ENCODE measurements at regions not wholly inside any gene's neighbourhood (a gene's known extent, or its start where the extent isn't known, plus 50 kb on each side); places are given as distances from the start of the nearest gene placed in this dataset.

DNA sequence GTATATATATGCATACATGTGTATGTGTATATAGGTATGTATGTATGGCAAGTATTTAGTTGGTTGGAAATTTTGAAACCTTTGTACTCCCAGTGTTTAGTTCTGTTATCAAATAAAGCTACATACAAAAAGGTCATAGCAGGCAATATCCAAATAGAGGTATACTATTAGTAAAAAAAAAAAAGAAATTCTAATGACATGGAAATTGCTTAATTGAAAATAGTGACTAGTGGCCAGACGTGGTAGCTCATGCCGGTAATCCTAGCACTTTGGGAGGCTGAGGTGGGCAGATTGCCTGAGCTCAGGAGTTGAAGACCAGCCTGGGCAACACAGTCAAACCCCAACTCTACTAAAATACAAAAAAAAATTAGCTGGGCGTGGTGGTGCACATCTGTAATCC, 351.6 kb upstream of the NR5A2 start:
- no peak for DNase-seq

DNA sequence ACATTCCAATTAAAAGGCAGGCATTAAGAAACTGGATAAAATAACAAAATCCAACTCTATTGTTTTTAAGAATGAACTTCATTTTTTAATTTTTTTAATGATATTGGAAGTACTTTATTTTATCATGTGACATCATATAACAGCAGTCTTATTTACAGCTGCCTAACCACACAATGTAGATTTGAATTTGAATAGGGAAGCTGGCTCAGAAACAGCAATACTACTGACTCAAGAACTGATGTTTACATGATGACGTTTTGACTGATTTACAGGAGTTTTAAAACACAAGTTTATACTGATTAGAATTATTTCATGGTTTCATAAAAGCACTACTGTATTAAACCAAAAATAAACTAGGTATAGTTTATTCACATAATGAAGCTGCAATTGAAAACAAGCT, 348.7 kb upstream of the NR5A2 start:
- DNase-seq = no peak

DNA sequence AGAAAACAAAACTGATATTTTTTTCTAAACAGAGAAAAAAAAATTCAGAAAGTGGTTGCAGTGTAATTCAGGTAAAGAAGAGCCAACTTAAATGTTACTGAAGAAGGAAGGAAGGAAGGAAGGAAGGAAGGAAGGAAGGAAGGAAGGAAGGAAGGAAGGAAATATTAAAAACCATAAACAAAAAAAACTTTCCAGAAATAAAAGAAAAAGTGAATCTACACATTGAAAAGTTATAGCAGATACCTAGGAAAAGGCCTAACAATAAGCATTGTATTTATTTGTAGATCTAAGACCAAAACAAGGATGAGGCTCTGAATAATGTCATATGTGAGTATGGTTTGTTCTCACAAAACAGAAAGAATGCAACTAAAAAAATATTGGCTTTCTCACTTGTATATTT, 345.4 kb upstream of the NR5A2 start:
- no peak for DNase-seq

DNA sequence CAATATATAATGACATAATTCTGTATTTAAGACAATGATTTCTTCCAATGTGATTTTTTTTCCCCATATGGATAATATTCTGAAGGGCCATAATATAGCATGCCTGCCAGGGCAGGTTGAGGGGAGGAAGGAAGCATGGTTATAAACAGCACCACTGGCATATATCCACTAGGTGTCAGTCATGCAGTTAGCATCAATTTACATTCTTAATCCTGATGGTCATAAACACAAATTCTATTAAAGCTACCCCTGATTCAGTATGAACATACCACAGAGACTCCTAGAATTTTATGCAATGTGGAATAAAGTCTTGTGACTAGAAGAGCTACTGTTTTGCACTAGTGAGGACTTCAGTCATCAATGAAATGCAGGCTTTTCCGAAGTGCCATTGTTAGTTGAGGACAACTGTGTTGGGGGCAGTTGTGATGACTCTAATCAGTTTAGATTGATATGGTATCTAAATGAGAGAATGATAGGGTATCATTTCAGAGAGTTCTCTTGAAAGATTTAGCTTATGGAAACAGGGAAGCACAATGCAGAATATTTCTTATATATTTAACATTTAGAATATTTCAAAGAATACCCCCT, 342.7 kb upstream of the NR5A2 start:
- DNase-seq = peak; percentile 64

DNA sequence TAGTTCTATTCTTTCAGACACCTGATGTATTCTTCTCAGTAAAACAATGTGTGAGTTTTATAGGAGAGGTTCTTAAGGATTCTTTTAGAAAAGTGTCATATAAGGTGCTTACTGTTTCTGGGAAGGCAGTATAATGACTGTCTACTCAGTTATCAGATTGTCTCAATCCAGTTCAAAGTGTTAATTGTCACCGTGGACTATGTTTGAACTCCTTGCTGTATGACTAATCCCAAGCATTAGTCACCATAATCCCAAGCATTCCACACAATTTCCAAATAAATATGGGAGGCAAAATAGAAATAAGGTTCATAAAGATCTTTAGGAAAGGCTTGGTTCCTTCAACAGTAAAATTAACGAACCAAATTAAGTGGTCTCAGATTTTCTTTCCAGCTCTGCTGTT, 342.1 kb upstream of the NR5A2 start:
- DNase-seq = no peak

DNA sequence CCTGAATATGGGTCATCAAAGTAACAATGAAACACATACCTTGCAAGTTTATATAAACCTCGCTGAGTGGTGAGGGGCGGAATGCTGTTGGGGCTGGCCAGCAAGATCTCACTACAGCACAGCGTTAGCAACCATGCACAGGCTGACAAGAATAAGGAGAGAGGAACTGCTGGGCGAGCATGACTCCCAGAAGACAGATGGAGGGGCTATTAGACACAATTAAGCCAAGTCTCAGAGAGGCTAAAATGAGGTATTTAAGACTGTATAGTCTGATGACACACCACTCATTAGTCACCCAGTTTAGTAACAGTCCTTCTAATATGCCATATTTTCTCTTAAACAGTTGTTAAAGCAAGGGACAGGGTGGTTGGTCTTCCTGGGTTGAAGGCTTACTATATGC, 340.2 kb upstream of the NR5A2 start:
- no peak for DNase-seq

DNA sequence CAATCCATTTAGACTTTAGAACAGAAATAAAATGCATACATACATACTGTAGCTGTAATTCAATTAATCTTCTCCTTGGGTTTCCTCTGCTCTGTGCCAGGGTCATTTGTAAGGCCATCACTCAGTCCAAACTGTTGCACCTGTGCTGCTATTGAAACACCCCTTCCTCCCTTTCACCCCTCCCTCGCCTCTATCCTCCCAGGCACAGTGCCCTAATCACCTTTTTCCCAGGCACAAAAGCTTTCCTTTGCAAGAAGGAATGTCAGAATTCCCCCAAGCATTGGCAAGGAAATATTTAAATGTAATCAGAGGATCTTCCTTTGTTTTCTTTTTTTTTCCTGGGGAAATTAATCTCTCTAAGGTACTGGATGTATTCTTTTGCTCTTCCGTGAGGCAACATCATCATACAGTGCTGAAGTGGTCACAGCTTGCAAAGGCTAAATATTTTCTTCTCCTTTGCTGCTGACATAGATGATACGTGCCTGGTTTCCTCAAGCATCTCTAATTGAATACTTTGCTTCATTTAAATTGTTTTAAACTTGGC, 339.3 kb upstream of the NR5A2 start:
- no peak for DNase-seq

DNA sequence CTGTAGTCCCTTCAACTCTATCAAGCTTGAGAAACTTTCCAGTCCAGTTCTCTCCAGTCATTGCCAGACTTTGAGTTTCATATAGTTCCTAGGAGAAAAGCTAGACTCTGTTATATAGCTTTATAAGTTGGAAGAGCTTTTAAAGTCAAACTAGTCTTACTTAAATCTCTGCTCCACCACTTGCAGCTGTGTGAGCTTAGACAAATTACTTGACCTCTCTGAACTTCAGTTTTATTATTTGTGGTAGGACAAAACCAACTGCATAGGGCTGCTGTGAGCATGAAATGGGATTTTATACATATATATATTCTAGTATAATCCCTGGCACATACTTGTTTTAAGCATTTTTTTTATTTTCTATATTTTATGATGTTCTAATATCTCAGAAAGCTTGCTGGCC, 338.7 kb upstream of the NR5A2 start:
- no peak for DNase-seq

DNA sequence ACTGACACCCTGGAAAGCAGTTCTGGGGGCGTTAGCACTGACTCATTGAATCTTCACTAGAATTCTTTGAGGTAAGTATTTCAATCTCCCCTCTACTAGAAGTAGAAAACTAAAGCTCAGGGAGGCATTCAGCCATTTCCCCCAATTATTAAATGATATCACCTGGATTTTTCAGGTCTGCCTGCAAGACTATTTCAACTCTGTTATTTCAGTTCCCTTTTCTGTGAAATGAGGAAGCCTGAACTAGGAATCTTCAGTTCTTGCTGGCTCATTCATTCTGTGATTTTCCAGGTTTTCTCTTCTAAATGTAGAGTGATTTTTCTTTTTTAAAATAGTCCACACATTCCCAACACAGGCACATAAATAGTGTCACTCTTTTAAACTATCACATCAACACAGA, 337.0 kb upstream of the NR5A2 start:
- DNase-seq = no peak

DNA sequence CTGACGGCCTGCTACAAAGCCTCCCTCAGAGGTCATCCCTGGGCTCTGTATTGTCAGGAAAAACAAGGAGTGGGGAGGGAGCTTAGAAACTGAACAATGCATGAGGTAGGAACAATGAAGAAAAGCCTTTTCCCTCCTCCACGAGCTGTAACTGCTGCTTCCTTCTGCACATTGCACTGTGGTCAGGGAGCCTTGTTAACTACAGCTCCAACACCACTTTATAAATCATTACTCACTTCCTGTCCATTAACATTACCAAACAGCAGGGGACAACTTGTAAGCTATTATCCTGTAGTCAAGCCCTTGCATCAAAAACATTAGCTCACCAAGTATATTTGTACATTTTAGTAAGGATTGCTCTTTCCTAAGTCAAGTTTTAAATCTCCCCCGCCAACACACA, 336.0 kb upstream of the NR5A2 start:
- DNase-seq = peak; percentile 46

DNA sequence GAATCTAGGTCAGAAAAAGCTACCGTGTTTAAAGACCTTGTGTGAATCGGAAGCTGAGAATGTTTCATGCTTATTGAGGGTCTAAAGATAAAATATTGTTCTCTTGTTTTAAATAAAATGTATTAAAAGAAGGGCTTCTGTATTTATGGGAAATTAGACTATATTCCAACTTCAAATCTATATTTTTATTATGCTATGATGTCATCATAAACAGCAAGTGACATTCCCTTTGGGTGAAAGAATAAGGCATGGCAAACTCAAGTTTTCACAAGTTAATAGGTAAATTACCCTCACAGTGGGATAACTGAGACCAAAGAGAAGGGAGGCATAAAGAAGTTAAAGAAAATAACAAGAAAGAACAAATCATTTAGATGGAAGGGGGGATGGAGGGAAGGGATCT, 333.8 kb upstream of the NR5A2 start:
- DNase-seq = no peak

DNA sequence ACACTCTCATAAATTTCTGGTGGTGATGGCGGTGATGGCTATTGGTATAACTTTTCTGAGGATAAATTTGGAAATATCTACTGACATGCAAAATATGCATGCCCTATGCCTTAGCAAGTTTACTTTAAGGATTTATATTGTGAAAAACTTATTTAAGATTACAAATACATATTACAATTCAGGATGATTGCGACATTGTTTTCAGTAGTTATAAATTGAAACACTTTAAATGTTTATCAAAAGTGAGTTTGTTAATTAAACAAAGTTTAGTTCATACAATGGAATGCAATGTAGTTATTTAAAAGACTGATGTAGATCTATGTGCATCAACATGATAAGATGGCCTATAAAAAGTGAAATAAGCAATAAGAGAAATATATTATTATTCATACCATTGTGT, 331.3 kb upstream of the NR5A2 start:
- DNase-seq = no peak

DNA sequence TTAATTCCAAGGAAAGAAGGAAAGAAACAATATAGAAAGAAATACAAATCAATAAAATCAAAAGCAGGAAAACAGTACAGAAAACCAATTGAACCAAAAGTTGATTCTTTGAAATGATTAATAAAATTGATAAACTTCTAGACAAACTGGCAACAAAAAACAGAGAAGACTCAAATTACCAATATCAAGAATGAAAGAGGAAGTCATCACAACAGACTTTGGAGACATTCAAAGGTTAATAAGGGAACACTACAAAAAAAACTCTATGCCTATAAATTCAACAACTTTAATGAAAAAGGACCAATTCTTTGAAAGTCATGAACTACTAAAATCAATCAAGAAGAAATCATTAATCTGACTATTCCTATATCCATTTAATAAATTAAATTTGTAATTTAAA, 329.3 kb upstream of the NR5A2 start:
- no peak for DNase-seq

DNA sequence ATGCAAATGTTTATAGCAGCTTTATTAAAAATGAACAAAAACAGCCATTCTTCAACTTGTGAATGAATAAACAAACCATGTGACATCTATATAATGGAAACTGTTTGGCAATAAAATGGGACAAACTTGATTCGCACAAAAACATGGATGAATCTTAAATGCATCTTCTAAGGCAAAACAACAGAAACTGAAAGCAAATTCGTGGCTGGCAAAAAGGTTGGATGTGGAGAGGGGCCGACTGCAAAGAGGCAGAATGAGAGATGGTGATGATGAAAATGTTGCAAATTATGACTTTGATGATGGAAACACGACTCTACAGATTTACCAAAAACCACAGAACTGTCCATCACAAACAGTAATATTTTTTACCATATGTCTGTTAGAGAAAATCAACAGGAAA, 327.0 kb upstream of the NR5A2 start:
- no peak for DNase-seq

DNA sequence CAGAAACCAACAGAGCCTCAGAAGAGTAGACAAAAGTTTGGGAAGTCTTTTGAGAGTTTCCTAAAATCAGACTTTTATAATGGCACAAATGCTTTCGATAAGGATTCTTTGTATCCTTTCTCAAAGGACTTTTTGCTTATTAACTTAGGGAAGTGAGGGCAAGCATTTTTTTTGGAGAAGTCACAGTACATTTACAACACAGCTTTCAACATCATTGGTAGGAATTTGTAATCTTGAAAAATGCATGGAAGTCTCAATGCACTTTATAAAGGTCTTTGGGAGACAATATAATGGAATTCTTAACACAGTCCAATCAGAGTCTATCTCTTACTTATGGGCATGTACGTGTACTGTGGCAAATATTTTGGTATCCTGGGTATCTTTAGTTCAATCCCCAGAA, 325.8 kb upstream of the NR5A2 start:
- no peak for DNase-seq

DNA sequence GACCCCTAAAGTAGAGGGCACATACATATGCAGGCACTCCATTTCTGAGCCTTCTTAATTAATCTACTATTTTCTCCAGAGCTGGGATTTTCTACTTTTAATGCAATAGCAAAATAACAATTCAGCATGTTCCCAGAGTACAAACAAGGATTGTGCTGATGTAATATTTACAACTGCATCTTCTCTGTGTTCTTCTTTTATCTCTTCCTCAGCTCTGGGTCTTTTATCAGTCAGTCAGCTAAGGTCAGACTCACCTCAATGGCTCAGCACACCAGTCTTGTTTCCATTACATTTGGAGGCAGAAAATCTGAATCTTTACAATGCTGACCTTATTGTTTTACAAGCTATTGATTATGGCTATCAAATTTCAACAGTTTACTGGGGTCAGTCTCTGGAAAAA, 323.3 kb upstream of the NR5A2 start:
- DNase-seq = no peak

DNA sequence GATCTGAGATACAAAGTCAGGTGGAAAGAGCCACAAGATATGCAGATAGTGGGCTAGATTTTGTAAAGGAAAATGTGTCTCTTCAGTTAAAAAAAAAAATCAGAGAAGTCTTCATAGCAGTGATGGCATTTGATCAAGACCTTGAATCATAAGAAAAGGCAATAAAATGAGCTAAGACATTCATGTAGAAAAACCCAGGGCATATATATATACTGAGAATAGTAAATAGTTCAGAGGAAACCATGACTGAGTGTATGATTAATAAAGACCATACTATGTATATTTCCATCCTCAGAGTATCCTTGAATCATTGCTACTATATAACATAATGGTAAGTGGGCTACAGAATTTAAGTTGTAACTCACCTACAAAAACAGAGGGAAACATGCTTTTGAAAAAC, 321.7 kb upstream of the NR5A2 start:
- no peak for DNase-seq

DNA sequence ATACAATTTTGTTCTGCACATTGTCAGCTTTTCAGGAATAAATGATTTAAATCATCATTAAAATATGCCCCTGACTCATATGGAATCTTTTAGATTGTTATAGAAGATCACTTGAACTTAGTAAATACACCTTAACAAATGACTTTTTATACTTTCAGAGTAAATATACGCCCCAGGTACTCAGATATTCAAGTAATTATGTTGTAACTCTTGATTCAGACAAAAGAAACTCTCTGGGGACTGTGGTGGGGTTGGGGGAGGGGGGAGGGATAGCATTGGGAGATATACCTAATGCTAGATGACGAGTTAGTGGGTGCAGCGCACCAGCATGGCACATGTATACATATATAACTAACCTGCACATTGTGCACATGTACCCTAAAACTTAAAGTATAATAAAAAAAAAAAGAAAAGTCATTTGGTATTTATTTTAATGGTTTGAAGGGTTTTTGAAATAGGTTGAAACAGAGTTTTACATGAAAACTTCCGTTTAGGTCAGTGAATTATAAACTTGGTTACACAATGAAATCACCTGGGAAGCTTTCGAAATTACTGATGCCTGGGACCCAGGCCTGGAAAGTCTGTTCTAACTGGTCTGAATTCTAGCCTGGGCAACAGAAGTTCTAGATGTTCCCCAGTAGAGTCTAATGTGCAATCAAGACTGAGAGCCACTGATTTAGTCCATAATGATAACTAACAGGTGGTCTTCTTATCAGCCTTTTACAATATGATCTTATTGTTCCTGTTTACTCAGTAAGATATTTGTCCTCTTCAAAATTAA, 320.5 kb upstream of the NR5A2 start:
- DNase-seq = no peak

DNA sequence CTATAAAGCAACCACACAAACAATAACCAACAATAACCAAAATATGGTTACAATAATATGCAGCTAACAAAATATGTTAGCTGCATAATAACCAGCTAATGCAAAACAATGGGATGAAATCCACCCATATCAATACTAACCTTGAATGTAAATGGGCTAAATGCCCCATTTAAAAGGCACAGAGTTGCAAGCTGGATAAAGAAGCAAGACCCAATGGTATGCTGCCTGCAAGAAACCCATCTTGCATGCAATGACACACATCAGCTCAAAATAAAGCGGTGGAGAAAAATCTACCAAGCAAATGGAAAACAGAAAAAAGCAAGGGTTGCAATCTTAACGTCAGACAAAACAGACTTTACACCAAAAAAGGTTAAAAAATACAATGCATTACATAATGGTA, 316.5 kb upstream of the NR5A2 start:
- no peak for DNase-seq

DNA sequence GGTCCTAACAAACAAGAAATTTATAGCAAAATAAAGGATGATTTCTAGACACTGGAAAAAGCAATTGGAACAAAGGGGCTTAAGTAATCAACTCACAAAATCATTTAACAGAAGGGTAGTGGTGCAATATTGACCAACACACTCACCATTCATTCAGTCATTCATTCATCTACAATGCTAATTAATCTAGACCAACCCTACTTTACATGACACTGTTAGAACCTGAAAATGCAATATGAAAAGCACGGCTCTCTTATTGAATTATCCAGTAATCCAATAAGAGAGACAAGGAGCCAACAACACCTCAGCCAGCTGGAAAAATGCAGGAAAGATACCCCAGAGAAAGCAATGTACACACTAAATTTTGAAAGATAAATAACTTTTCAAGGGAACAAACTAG, 310.8 kb upstream of the NR5A2 start:
- no peak for DNase-seq

DNA sequence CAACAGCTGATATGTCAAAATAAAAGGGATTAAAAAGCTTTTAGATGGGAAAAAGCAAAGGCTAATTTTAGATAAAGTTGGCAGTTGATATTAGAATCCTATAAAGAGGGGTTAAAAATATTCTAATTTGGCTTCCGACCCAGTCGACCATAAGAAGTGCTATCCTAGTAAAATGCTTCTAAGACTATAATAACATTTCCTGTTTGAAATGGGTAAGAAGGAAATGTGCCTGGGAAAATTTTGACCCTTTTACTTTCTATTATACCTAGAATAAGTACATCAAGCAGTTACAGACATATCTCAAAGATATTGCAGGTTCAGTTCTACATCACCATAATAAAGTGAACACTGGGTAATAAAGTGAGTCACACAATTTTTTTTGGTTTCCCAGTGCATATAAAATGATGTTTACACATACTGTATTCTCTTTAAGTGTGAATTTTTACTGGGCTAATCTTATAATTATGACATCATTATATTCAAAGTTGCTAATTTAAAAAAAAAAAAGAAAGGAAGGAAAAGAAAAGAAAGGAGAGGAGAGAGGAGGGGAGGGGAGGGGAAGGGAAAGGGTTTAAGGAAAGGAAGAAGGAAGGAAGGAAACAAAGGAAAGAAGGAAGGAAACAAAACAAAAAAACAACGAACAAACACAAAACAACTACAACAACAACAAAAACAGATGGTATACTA, 308.2 kb upstream of the NR5A2 start:
- DNase-seq = no peak

DNA sequence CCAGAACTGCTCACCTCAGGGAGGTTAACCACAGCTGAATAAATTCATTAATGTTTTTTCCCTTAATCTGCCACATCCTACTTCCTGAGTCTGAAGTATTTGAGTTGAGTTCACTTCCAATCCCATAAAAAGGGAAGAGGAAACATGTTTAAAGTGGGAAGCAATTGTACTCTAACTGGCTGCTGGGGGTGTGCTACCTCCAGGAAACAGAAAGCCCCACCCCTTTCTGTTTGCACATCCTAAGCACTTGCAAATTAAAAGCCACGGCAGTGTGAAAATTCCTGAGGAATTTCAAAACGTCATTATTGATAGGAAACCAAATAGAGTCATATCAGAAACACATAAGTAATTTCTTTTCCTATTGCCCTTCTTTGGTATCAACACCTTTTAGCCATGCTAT, 307.0 kb upstream of the NR5A2 start:
- no peak for DNase-seq

DNA sequence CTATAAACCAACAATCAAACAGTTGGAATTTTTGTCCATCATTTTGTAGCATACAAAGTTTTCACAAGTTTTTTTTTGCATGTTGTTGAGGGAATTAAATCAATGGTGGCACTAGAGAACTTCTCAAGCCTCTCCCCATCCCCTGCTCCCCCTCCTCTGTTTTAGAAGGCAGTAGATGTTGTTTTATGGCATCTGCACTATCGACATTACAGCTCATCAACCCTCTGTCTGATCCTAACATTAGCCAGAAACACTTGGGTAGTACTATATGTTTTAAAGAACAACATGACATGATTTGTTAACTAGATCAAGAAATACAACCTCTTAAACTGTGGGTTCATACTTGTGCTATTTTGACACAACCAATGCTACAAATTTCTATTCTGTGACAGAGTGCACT, 306.5 kb upstream of the NR5A2 start:
- DNase-seq = no peak

DNA sequence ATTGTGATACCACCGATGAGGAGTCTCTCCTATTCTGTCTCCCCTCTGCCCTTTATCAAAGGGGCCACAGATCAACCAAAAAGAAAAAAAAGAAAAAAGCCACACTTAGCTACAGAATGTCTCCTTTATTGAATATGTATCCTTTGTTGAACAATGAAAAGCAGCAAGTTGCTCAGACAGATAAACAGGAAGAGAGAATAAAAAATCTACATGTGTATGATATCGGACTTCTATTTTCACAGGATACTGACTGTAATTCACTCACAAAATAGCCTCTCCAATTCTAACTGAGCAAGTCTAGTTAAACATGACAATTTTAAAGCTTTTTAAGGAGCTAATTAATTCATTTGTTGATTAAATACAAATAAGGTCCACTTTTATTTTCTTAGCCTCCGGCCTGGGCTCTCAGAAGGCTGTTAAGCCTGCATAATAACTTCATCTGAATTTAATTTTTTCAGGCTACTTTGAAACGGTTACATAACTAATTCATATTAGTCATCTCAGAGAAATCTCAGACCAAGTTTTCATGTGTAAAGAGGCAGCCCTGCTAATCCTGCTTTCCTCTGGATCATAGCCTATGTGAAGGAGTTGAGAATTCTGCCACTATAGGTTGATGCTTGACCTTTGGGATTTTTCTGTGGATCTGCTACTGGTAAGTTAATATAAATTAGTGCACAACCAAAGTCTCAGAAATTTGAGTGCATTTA, 304.1 kb upstream of the NR5A2 start:
- DNase-seq = no peak

All from NCI-H2107 (cell line).